Astrocyte of the cerebellum (primary cell): ENCODE measurements at regions not wholly inside any gene's neighbourhood (a gene's known extent, or its start where the extent isn't known, plus 50 kb on each side); places are given as distances from the start of the nearest gene placed in this dataset.
"Not testable (repeated sequence)": the region's sequence is repeated elsewhere in the genome, so short reads cannot be mapped to it uniquely, and the experiment has no call there.

ENCODE experiments used
- DNase-seq: peaks from one replicate; pipeline ENCODE4 v3.0.0-alpha.2; 2011; ENCODE audit warnings: low read depth
- H3K4me3 ChIP-seq: 2 replicates; pipeline ENCODE4 v1.5.1; 2011; ENCODE audit warnings: mild to moderate bottlenecking, low read depth, low read length, moderate library complexity
- in situ Hi-C: cut with HindIII; loops from 2 replicates; pipeline ENCODE4 v1.10.0; 2017; ENCODE audit warnings: low sequenced_read_pairs
- TF ChIP-seq, protein P1 (sequence below): IDR thresholded peaks from 2 replicates; pipeline ENCODE4 v1.5.1; 2012; ENCODE audit warnings: low read length, low read depth, moderate library complexity, mild to moderate bottlenecking; ENCODE audit errors: missing control alignments

DNA sequence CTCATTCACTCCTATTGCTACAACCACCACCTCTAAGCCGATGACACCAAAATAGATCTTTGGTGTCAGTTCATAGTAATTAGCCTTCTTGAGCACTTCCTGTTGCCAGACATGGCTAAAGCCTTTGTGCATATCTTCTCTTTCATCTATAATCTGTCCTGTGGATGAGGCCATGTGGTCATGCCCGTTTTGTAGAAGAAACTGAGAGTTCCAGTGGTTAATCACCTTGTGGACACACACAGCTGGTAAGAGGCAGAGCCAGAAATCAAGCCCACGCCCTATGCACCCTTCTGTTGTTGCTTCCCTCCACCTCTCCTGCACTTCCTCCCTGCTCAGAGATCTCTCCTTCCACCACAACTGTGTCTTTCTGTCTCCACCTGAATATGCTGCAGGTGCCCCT lies 285.1 kb upstream of the PFKP start:
- TF ChIP-seq, protein P1, sequence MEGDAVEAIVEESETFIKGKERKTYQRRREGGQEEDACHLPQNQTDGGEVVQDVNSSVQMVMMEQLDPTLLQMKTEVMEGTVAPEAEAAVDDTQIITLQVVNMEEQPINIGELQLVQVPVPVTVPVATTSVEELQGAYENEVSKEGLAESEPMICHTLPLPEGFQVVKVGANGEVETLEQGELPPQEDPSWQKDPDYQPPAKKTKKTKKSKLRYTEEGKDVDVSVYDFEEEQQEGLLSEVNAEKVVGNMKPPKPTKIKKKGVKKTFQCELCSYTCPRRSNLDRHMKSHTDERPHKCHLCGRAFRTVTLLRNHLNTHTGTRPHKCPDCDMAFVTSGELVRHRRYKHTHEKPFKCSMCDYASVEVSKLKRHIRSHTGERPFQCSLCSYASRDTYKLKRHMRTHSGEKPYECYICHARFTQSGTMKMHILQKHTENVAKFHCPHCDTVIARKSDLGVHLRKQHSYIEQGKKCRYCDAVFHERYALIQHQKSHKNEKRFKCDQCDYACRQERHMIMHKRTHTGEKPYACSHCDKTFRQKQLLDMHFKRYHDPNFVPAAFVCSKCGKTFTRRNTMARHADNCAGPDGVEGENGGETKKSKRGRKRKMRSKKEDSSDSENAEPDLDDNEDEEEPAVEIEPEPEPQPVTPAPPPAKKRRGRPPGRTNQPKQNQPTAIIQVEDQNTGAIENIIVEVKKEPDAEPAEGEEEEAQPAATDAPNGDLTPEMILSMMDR, result no peak
- H3K4me3 ChIP-seq, result no peak overlapping the region
- no peak for DNase-seq
- in situ Hi-C loops, result no loop called here

DNA sequence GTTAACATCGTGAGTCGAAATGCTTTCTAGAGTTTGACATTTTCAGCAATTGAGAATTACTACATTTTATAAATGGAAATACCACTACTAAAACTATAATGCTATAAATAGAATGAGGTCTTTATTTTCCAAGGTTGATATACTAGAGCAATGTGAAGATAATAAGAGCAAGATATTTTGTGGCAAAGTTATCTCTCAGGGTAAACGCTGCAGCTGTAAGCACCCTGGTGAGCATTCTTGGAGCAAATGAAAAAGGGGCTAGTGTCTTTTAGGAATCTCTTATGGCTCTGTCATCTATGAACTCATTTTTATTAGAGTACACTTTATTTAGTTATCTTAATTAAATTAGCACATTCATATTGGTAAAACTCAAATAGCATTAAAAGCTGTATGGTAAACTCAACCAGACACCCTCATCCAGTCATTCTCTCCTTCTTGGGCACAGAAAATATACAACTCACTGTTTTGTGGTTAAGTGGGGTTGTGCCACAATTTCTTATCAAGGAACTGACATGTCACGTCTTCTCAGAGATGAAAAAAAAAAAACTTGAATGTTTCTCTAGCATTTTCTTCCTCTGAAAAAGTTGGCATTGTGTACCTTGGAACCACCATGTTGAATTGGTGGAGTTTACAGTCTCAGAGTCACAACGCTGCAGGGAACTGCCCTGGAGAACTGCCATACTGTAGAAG lies 289.5 kb upstream of the PFKP start:
- TF ChIP-seq, protein P1, result no peak
- in situ Hi-C loops, result no loop called here
- no peak overlapping the region for H3K4me3 ChIP-seq
- no peak for DNase-seq

DNA sequence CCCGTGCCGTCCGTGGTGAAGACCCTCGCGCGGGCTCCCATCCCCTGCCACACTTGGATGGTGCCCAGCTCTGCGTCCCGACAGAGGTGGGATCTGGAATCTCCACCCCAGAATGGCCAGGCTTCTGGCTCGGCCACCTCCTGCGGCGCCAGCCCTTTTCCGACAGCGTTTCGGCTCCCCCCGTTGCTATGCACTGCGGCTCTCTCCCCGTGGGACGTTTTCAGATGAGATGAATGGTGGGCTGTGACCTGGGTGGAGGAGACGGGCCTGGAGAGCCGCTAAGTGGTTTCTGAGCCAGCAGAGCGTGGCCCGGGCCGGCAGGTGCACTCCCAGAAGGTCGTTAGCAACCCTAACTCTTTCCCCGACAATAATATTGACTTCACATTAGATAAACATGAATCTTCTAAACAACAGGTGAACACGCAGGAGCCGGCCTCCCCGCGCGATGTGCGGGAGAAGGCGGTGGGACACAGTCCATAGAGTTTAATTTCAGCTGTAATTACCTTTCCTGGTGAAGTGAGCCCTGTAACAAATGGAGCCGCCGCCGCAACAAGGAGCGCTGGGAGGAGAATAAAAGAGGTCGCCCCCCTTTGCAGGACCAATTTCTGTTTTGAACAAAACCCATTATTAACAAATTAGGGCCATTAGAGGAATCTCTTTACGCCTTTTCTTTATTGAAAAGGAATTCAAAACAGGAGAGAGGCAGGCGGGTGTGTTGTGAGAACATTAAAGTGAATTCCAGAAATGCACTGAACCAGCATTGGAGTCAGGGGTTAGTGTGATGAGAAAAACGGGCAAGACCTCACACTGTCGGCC lies 294.3 kb upstream of the PFKP start:
- in situ Hi-C loops, result no loop called here

DNA sequence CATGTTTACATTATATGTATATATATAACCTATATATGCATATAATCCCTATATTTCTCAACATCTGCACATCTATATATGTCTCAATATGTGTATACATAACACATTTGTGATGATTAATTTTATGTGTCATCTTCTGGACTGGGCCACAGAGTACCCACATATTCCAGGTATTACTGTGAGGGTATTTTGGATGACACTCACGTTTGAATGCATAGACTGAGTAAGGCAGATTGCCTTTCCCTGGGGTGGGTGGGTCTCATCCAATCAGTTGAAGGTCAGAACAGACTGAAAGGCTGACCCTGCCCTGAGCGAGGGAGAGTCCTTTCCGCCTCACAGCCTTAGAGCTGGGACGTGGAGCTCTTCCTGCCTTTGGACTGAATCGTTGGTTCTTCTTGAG lies 295.2 kb upstream of the PFKP start:
- TF ChIP-seq, protein P1, result no peak
- DNase-seq, result no peak
- in situ Hi-C loops, result no loop called here
- H3K4me3 ChIP-seq, result no peak overlapping the region

More for the DNA sequence above, 294.3 kb upstream of the PFKP start:
- no peak overlapping the region for H3K4me3 ChIP-seq
- DNase-seq, result no peak
- TF ChIP-seq, protein P1, result no peak

DNA sequence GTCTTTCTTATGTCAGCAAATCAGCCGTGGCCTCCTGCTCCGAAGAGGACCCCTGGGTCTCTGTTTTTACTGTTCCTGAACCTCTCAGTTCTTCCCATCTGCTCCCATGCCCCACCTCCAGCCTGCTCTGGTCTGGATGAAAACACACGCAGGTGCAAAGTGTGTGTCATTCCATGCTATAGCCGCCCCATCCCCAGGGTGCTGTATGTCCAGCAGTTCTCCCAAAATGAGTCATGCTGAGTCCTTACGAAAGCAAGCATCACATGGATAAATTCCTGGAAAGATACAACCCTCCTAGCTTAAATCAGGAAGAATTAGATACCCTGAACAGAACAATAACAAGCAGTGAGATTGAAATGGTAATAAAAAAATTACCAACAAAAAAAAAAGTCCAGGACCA lies 300.1 kb upstream of the PFKP start:
- H3K4me3 ChIP-seq, DNase-seq: not testable (repeated sequence)
- in situ Hi-C loops, result loop anchor here (5.0 kb wide), 1 partner anchor 80 kb away; no protein-coding TSS in a partner anchor

DNA sequence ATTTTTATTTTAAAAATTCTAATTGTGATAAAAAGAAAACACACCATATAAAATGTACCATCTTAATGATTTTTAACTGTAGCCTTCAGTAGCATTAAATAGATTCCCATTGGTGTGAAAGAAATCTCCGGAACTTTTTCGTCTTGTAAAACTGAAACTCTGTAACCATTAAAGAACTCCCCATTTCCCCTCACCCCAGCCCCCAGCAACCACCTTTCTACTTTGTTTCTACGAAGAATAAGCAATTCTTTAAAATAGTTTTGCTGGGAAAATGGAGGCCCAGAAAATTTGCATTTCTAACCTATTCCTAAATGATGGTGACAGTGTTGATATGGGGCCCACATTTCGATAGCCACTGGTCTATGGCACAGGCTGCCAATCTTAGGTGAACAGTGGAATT lies 305.4 kb upstream of the PFKP start:
- in situ Hi-C loops, result no loop called here
- TF ChIP-seq, protein P1, result no peak
- no peak overlapping the region for H3K4me3 ChIP-seq
- DNase-seq, result no peak

DNA sequence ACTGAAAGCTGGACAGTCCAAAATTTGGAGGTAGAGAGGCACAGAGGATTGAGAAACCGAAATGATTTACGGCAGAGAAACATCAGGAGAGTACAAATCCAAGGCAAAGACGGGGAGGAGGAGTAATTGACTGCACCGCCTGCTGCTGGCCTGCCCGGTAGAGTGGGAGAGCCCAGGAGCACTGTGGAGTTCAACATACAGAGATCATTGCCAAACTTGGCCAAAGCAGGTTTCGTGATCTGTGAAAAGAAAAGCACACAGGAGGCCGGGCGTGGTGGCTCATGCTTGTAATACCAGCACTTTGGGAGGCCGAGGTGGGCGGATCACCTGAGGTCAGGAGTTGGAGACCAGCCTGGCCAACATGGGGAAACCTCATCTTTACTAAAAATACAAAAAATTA lies 306.0 kb upstream of the PFKP start:
- DNase-seq, result no peak
- TF ChIP-seq, protein P1, result no peak
- in situ Hi-C loops, result no loop called here
- H3K4me3 ChIP-seq, result no peak overlapping the region
